Fibroblast of mammary gland (primary cell): ENCODE measurements at regions not wholly inside any gene's neighbourhood (a gene's known extent, or its start where the extent isn't known, plus 50 kb on each side); places are given as distances from the start of the nearest gene placed in this dataset.

Source experiments
- DNase-seq: peaks from one replicate; pipeline ENCODE4 v3.0.0-alpha.2; 2010; ENCODE audit warnings: low read depth
- H3K4me3 ChIP-seq: 2 replicates; pipeline ENCODE4 v1.5.1; 2011; ENCODE audit warnings: low read depth, mild to moderate bottlenecking, low read length, moderate library complexity; ENCODE audit not compliant: control insufficient read depth
- TF ChIP-seq, protein P1 (sequence below): conservative IDR thresholded peaks from 2 replicates; pipeline ENCODE4 v1.5.1; 2011; ENCODE audit warnings: low read depth, low read length, inconsistent platforms; ENCODE audit not compliant: control insufficient read depth, insufficient read depth

GRCh38 chr12:67818459-67818903 is 169.9 kb downstream of the DYRK2 start:
- no peak for DNase-seq
- TF ChIP-seq, protein P1, sequence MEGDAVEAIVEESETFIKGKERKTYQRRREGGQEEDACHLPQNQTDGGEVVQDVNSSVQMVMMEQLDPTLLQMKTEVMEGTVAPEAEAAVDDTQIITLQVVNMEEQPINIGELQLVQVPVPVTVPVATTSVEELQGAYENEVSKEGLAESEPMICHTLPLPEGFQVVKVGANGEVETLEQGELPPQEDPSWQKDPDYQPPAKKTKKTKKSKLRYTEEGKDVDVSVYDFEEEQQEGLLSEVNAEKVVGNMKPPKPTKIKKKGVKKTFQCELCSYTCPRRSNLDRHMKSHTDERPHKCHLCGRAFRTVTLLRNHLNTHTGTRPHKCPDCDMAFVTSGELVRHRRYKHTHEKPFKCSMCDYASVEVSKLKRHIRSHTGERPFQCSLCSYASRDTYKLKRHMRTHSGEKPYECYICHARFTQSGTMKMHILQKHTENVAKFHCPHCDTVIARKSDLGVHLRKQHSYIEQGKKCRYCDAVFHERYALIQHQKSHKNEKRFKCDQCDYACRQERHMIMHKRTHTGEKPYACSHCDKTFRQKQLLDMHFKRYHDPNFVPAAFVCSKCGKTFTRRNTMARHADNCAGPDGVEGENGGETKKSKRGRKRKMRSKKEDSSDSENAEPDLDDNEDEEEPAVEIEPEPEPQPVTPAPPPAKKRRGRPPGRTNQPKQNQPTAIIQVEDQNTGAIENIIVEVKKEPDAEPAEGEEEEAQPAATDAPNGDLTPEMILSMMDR: no peak
- H3K4me3 ChIP-seq: no peak overlapping the region

DNA sequence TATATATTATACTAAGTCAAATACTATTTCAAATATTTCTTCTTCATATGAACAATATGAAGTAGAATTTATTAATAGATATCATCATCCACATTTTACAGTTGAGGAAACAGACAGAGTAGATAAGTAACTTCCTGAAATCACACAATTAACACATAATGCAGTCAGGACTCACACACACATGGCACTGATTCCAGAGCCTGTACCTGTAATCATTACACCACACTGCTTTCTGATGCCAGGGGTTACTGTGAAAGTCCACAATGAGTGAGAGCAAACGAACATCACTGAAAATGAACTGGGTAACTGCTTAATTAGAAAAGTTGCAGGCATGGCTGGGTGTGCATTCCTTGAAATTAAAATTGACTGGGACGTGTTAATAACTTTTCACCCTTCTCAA is 169.3 kb upstream of the IFNG-AS1 start:
- TF ChIP-seq, protein P1: no peak
- no peak overlapping the region for H3K4me3 ChIP-seq
- DNase-seq: no peak

- no peak for DNase-seq
- TF ChIP-seq, protein P1: no peak
- no peak overlapping the region for H3K4me3 ChIP-seq
These were observed 168.6 kb upstream of the IFNG-AS1 start for GRCh38 chr12:67820694-67821093.

- TF ChIP-seq, protein P1: no peak
- no peak for DNase-seq
- no peak overlapping the region for H3K4me3 ChIP-seq
These were observed 166.4 kb upstream of the IFNG-AS1 start for GRCh38 chr12:67822826-67823225.

- DNase-seq: no peak
- TF ChIP-seq, protein P1: no peak
- H3K4me3 ChIP-seq: no peak overlapping the region
These were observed 163.1 kb upstream of the IFNG-AS1 start for GRCh38 chr12:67826148-67826547.

DNA sequence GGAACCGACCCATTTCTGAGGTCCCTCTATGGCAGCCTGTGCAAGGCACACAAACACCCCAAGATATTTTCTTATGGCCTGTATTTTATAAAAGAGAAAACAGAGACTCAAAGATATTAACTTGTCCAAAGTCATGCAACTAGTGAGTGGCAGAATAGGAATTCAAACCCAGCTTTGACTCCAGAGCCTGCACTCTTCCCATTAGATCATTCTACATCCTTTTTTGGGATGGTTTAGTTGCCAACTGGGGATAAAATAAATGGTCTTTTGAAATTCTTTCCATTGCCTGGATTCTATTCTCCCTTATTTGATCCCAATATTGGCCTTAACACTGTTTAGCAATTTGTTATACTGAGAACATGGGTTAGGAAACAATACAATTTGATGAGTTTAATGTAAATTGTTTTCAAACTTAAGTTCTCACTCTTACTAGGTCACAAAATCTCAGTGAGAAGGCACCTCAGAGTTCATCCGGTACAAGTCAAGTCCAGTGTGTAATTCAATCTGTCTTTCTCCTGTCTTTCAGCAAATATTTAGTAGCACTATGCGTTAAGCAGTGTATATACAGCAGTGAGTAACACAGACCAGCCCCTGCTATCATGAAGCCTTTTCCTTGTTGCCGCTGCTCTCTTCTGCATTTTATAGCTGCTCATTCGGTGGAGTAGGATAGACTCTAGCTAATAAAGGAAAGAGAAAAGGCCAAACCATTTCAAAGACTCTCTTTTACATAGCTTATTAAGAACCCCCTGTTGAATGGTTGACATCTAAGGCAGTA is 162.1 kb upstream of the IFNG-AS1 start:
- TF ChIP-seq, protein P1: no peak
- peak overlapping the region; percentile 58 for H3K4me3 ChIP-seq
- peak; percentile 24 for DNase-seq
